Prostate gland (tissue), 2 donors: ENCODE measurements at regions not wholly inside any gene's neighbourhood (a gene's known extent, or its start where the extent isn't known, plus 50 kb on each side); places are given as distances from the start of the nearest gene placed in this dataset.

Source experiments
- POLR2A ChIP-seq: fragments of 450-650 bp; IDR thresholded peaks from one replicate; pipeline ENCODE4 v1.6.1; 2016; ENCODE audit warnings: antibody characterized with exemption, mild to moderate bottlenecking
- POLR2AphosphoS5 ChIP-seq: sonication (generic); formaldehyde crosslinking; IDR thresholded peaks from one replicate; pipeline ENCODE4 v1.6.1; 2017; ENCODE audit warnings: antibody characterized with exemption
- TF ChIP-seq, protein P1 (sequence below), 4 experiments: fragments of 200-600 bp in 2 of 4; fragments of 450-650 bp in 2 of 4; sonication (generic) in 2 of 4; IDR thresholded peaks; 1 replicate in 3 of 4; 2 replicates in 1 of 4; pipeline ENCODE4 v1.5.1; 2016 to 2019; ENCODE audit warnings: antibody characterized with exemption in 4 of 4, mild to moderate bottlenecking in 2 of 4, moderate library complexity in 2 of 4

DNA sequence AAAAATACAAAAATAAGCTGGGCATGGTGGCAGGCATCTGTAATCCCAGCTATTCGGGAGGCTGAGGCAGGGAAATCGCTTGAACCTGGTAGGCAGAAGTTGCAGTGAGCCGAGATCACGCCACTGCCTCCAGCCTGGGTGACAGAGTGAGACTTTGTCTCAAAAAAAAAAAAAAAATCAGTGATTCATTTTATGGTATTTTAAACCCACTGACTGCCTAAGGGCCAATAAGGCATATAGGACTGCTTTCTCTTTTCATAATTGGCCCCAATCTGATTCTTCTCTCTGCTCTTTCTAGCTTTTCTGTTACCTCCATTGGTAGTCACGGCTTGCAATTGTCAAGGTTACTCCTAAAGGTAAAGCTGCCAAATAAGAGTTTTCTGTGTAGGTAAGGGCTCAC, 60.2 kb upstream of the ADGRF1 start:
- TF ChIP-seq, protein P1, sequence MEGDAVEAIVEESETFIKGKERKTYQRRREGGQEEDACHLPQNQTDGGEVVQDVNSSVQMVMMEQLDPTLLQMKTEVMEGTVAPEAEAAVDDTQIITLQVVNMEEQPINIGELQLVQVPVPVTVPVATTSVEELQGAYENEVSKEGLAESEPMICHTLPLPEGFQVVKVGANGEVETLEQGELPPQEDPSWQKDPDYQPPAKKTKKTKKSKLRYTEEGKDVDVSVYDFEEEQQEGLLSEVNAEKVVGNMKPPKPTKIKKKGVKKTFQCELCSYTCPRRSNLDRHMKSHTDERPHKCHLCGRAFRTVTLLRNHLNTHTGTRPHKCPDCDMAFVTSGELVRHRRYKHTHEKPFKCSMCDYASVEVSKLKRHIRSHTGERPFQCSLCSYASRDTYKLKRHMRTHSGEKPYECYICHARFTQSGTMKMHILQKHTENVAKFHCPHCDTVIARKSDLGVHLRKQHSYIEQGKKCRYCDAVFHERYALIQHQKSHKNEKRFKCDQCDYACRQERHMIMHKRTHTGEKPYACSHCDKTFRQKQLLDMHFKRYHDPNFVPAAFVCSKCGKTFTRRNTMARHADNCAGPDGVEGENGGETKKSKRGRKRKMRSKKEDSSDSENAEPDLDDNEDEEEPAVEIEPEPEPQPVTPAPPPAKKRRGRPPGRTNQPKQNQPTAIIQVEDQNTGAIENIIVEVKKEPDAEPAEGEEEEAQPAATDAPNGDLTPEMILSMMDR (IDR thresholded peaks at IDR 0.05), result no peak
- TF ChIP-seq POLR2A, result no peak
- no peak for TF ChIP-seq POLR2AphosphoS5
